Body of pancreas (tissue), 4 donors: ENCODE measurements at regions not wholly inside any gene's neighbourhood (a gene's known extent, or its start where the extent isn't known, plus 50 kb on each side); places are given as distances from the start of the nearest gene placed in this dataset.

ENCODE experiments used
- POLR2A ChIP-seq, 3 donors: fragments of 450-650 bp; IDR thresholded peaks; one replicate each; pipeline ENCODE4 v1.6.1; 2016; ENCODE audit warnings: antibody characterized with exemption in 3 of 3, mild to moderate bottlenecking in 2 of 3
- TF ChIP-seq, protein P1 (sequence below), 7 experiments: fragments of 450-650 bp in 4 of 7; fragments of 200-600 bp in 3 of 7; sonication (generic) in 3 of 7; IDR thresholded peaks; one replicate each; pipeline ENCODE4 v1.5.1; 2016 to 2019; ENCODE audit warnings: antibody characterized with exemption in 7 of 7

DNA sequence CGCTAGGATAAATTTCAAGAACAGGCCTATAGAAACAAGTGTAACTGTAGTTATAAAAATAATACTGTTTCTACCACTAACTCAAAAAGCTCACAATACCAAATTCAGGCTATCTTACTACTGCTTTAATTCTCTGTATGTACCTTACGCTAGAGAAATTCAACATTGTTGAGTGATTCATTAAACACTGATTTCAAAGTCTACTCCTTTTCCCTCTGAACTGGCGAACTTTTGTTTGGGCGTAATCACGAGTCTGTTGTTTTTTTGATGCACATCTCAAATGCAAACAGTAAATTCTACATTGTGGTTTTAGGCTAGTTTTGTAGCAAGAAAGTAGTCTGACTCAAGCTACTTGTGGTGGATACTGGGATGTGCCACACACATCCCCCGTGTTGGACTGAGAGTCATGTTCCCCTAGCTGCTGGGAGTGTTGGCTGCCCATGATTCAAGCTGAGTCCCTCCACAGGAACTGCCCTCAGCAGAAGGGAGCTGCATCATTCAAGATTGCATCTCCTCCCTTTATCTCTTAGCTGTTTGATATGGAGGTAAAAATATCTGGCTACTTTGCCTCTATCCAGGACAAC is 406.1 kb downstream of the RAPGEF2 start:
- TF ChIP-seq POLR2A (IDR thresholded peaks at IDR 0.05), result no peak
- TF ChIP-seq, protein P1, sequence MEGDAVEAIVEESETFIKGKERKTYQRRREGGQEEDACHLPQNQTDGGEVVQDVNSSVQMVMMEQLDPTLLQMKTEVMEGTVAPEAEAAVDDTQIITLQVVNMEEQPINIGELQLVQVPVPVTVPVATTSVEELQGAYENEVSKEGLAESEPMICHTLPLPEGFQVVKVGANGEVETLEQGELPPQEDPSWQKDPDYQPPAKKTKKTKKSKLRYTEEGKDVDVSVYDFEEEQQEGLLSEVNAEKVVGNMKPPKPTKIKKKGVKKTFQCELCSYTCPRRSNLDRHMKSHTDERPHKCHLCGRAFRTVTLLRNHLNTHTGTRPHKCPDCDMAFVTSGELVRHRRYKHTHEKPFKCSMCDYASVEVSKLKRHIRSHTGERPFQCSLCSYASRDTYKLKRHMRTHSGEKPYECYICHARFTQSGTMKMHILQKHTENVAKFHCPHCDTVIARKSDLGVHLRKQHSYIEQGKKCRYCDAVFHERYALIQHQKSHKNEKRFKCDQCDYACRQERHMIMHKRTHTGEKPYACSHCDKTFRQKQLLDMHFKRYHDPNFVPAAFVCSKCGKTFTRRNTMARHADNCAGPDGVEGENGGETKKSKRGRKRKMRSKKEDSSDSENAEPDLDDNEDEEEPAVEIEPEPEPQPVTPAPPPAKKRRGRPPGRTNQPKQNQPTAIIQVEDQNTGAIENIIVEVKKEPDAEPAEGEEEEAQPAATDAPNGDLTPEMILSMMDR (IDR thresholded peaks at IDR 0.05), result no peak
